ENCODE measurements at regions not wholly inside any gene's neighbourhood (a gene's known extent, or its start where the extent isn't known, plus 50 kb on each side); places are given as distances from the start of the nearest gene placed in this dataset.

- TF ChIP-seq POLR2A (IDR thresholded peaks at IDR 0.05; ENCODE audit: extremely low read depth, insufficient read length) (no peak), MAX (IDR thresholded peaks at IDR 0.05; ENCODE audit: low read depth, low read length) (no peak), MYC (IDR thresholded peaks at IDR 0.05; ENCODE audit: low read depth, low read length) (no peak), CTCF (IDR thresholded peaks at IDR 0.05; ENCODE audit: low read depth, low read length) (no peak)
- no peak for DNase-seq (ENCODE audit: low read depth)
- H3K4me3 ChIP-seq (ENCODE audit: low read depth, low read length): no peak overlapping the region
Measured at GRCh38 chr10:75347186-75347585, 54.4 kb downstream of the ZNF503 start.

GRCh38 chr10:75345738-75346137 lies 55.8 kb downstream of the ZNF503 start:
- no peak for DNase-seq (ENCODE audit: low read depth)
- TF ChIP-seq POLR2A (IDR thresholded peaks at IDR 0.05; ENCODE audit: extremely low read depth, insufficient read length): no peak
- no peak overlapping the region for H3K4me3 ChIP-seq (ENCODE audit: low read depth, low read length)

- TF ChIP-seq MAX (IDR thresholded peaks at IDR 0.05; ENCODE audit: low read depth, low read length) (no peak), CTCF (IDR thresholded peaks at IDR 0.05; ENCODE audit: low read depth, low read length) (no peak), POLR2A (IDR thresholded peaks at IDR 0.05; ENCODE audit: extremely low read depth, insufficient read length) (no peak), MYC (IDR thresholded peaks at IDR 0.05; ENCODE audit: low read depth, low read length) (no peak)
Measured at GRCh38 chr10:75344170-75344569, 57.4 kb downstream of the ZNF503 start.

GRCh38 chr10:75342397-75342796 lies 59.2 kb downstream of the ZNF503 start:
- H3K4me3 ChIP-seq (ENCODE audit: low read depth, low read length): no peak overlapping the region
- DNase-seq (ENCODE audit: low read depth): no peak
- TF ChIP-seq MAX (IDR thresholded peaks at IDR 0.05; ENCODE audit: low read depth, low read length) (no peak), MYC (IDR thresholded peaks at IDR 0.05; ENCODE audit: low read depth, low read length) (no peak), POLR2A (IDR thresholded peaks at IDR 0.05; ENCODE audit: extremely low read depth, insufficient read length) (no peak), CTCF (IDR thresholded peaks at IDR 0.05; ENCODE audit: low read depth, low read length) (no peak)

More at GRCh38 chr10:75344170-75344569, 57.4 kb downstream of the ZNF503 start:
- DNase-seq (ENCODE audit: low read depth): no peak
- no peak overlapping the region for H3K4me3 ChIP-seq (ENCODE audit: low read depth, low read length)

GRCh38 chr10:75335983-75336382 lies 65.6 kb downstream of the ZNF503 start:
- DNase-seq (ENCODE audit: low read depth): peak; percentile 14
- no peak overlapping the region for H3K4me3 ChIP-seq (ENCODE audit: low read depth, low read length)
- TF ChIP-seq CTCF (IDR thresholded peaks at IDR 0.05; ENCODE audit: low read depth, low read length) (no peak), POLR2A (IDR thresholded peaks at IDR 0.05; ENCODE audit: extremely low read depth, insufficient read length) (no peak), MYC (IDR thresholded peaks at IDR 0.05; ENCODE audit: low read depth, low read length) (no peak), MAX (IDR thresholded peaks at IDR 0.05; ENCODE audit: low read depth, low read length) (no peak)

- DNase-seq (ENCODE audit: low read depth): no peak
- no peak overlapping the region for H3K4me3 ChIP-seq (ENCODE audit: low read depth, low read length)
- TF ChIP-seq POLR2A (IDR thresholded peaks at IDR 0.05; ENCODE audit: extremely low read depth, insufficient read length) (no peak), MAX (IDR thresholded peaks at IDR 0.05; ENCODE audit: low read depth, low read length) (no peak), CTCF (IDR thresholded peaks at IDR 0.05; ENCODE audit: low read depth, low read length) (no peak), MYC (IDR thresholded peaks at IDR 0.05; ENCODE audit: low read depth, low read length) (no peak)
Measured at GRCh38 chr10:75335191-75335590, 66.4 kb downstream of the ZNF503 start.

Measured in NB4 (cell line).